ENCODE measurements at regions not wholly inside any gene's neighbourhood (a gene's known extent, or its start where the extent isn't known, plus 50 kb on each side); places are given as distances from the start of the nearest gene placed in this dataset.

DNA sequence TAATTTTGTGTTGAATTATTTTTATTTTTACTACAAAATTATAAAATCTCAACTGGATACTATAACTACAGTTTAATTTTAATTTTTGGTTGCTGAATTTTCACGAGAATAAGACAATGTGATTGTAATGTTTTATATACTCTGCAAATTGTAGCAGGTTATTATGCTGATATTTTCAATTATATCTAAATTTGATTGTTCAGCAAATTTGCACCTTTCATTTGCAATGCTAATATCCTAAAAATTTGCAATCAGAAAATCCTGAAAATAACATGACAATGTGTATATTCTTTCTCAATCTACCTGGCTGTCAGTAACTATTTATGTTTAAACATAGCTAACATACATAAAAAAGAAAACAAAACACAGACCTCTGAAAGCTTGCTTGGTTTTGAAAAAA lies 932.2 kb upstream of the LRFN5 start:
- TF ChIP-seq, protein P1, sequence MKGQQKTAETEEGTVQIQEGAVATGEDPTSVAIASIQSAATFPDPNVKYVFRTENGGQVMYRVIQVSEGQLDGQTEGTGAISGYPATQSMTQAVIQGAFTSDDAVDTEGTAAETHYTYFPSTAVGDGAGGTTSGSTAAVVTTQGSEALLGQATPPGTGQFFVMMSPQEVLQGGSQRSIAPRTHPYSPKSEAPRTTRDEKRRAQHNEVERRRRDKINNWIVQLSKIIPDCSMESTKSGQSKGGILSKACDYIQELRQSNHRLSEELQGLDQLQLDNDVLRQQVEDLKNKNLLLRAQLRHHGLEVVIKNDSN (IDR thresholded peaks at IDR 0.05; ENCODE audit: borderline replicate concordance, low read depth), result no peak
- TF ChIP-seq, protein P2, sequence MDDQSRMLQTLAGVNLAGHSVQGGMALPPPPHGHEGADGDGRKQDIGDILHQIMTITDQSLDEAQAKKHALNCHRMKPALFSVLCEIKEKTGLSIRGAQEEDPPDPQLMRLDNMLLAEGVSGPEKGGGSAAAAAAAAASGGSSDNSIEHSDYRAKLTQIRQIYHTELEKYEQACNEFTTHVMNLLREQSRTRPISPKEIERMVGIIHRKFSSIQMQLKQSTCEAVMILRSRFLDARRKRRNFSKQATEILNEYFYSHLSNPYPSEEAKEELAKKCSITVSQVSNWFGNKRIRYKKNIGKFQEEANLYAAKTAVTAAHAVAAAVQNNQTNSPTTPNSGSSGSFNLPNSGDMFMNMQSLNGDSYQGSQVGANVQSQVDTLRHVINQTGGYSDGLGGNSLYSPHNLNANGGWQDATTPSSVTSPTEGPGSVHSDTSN (IDR thresholded peaks at IDR 0.05), result no peak
- TF ChIP-seq, protein P3, sequence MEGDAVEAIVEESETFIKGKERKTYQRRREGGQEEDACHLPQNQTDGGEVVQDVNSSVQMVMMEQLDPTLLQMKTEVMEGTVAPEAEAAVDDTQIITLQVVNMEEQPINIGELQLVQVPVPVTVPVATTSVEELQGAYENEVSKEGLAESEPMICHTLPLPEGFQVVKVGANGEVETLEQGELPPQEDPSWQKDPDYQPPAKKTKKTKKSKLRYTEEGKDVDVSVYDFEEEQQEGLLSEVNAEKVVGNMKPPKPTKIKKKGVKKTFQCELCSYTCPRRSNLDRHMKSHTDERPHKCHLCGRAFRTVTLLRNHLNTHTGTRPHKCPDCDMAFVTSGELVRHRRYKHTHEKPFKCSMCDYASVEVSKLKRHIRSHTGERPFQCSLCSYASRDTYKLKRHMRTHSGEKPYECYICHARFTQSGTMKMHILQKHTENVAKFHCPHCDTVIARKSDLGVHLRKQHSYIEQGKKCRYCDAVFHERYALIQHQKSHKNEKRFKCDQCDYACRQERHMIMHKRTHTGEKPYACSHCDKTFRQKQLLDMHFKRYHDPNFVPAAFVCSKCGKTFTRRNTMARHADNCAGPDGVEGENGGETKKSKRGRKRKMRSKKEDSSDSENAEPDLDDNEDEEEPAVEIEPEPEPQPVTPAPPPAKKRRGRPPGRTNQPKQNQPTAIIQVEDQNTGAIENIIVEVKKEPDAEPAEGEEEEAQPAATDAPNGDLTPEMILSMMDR (IDR thresholded peaks at IDR 0.05), result no peak
- TF ChIP-seq EP300 (IDR thresholded peaks at IDR 0.05; ENCODE audit: borderline replicate concordance in 1 of 2, low read depth in 1 of 2, low read length in 1 of 2) (no peak), JUND (IDR thresholded peaks at IDR 0.05) (no peak), POLR2AphosphoS5 (IDR thresholded peaks at IDR 0.05; ENCODE audit: low read depth, low read length) (no peak), SIN3A (IDR thresholded peaks at IDR 0.05; ENCODE audit: borderline replicate concordance, low read depth, low read length) (no peak), GABPA (IDR thresholded peaks at IDR 0.05; ENCODE audit: low read depth) (no peak), GATA2 (CRISPR knock-in tag; IDR thresholded peaks at IDR 0.05) (no peak), TEAD4 (IDR thresholded peaks at IDR 0.05; ENCODE audit: borderline replicate concordance, insufficient read depth) (no peak)
